ENCODE measurements at regions not wholly inside any gene's neighbourhood (a gene's known extent, or its start where the extent isn't known, plus 50 kb on each side); places are given as distances from the start of the nearest gene placed in this dataset.

GRCh38 chrX:28099166-28099565, 117.9 kb upstream of the DCAF8L1 start:
- Histone ChIP-seq H3K36me3 (no peaks in the 10 kb centered on the region), H3K27ac (no peak overlapping the region), H3K27me3 (ENCODE audit: low read depth) (no peaks in the 10 kb centered on the region), H3K9me3 (no peaks in the 10 kb centered on the region), H3K4me3 (no peak overlapping the region), H3K4me1 (no peaks in the 10 kb centered on the region)
- DNase-seq (no peak), ATAC-seq (no peak)
- intact Hi-C loops (cut with DNase I) = no loop called here
- TF ChIP-seq CTCF (IDR thresholded peaks at IDR 0.05) = no peak

DNA sequence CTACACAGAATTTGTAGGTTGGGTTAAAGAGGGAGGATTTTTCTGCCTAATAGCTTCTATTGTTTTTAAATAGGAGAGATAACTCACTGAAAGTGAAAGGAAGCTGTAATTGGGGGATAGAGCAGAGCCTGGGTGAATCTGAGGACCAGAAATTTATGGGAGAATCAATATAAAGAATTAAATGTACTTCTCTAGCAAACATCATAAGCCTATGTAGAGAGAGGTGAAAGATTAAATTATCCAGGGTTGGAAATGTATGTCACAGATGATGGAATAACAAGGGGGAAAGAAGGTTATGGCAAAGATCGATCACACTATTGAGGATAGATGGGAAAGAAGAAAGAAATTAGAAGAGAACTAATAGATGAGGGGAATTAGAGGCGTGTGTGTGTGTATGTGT, 104.4 kb upstream of the DCAF8L1 start:
- intact Hi-C loops (cut with DNase I) = no loop called here
- Histone ChIP-seq H3K4me1 (no peaks in the 10 kb centered on the region), H3K4me3 (no peak overlapping the region), H3K9me3 (no peaks in the 10 kb centered on the region), H3K27me3 (ENCODE audit: low read depth) (no peaks in the 10 kb centered on the region), H3K27ac (no peak overlapping the region), H3K36me3 (no peaks in the 10 kb centered on the region)
- DNase-seq (no peak), ATAC-seq (no peak)
- no peak for TF ChIP-seq CTCF (IDR thresholded peaks at IDR 0.05)

DNA sequence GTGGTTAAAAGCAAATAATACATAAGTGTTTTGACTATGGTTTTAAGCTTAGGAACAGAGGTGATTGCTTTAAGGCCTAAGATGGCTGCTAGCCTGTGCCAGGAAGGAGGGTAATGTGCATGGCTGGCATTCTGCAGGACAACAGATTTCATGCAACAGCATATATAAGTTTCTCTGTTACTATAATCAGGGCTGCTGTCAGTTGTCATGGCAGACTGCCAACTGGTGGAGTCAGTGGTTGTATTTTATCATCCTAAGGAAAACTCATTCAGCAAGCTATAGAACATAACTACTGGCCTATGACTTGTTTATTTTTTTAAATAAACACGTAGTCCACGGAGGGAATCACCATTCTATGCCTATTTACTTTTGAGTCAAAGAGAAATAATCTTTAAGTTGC, 77.7 kb upstream of the DCAF8L1 start:
- ATAC-seq = no peak

DNA sequence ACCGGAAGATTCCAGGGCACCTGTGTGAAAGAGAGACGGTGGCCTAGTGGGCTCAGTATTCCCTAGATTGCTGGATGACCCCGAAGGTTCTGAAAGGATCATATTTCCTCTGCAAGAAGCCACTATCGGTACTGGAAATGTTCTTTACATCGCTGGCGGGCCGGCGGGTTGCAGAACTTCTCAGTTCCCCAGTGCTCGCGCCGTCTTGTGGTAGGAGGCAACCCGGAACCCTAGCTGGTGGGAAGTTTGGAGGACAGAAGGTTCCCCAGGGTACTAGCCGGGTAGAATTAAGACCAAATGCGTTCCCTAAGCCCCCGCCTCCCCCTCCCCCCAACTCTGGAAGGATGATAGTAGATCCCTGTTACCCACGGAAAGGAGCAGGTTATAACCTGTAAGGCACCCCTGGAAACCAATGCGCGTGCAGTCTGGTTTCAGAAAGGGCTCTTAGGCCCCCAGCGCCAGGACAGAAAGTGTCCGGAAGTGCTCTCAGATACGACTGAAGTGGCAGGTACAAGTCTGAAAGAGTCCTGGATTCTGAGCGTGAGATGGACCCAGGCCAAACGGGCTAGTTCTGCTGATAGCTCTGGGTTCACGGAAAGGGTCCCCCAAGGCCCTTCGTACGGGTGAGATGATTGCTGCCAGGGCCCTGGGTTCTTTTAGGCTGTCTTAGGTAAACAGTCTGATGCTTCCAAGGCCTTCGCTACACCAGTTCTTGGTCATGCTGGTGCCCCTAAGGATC, 61.7 kb upstream of the DCAF8L1 start:
- H3K4me3 ChIP-seq = no peak overlapping the region
- no peaks in the 10 kb centered on the region for H3K27me3 ChIP-seq (ENCODE audit: low read depth)
- DNase-seq = no peak
- H3K9me3 ChIP-seq = no peaks in the 10 kb centered on the region
- TF ChIP-seq CTCF (IDR thresholded peaks at IDR 0.05) = no peak
- no peak for ATAC-seq
- H3K36me3 ChIP-seq = no peaks in the 10 kb centered on the region
- no peak overlapping the region for H3K27ac ChIP-seq
- no peaks in the 10 kb centered on the region for H3K4me1 ChIP-seq
- intact Hi-C loops (cut with DNase I) = no loop called here

More for the DNA sequence above, 77.7 kb upstream of the DCAF8L1 start:
- no peak overlapping the region for H3K27ac ChIP-seq
- intact Hi-C loops (cut with DNase I) = no loop called here
- H3K4me1 ChIP-seq = no peaks in the 10 kb centered on the region
- H3K36me3 ChIP-seq = no peaks in the 10 kb centered on the region
- no peaks in the 10 kb centered on the region for H3K9me3 ChIP-seq
- no peaks in the 10 kb centered on the region for H3K27me3 ChIP-seq (ENCODE audit: low read depth)
- no peak for TF ChIP-seq CTCF (IDR thresholded peaks at IDR 0.05)
- DNase-seq = no peak
- no peak overlapping the region for H3K4me3 ChIP-seq

DNA sequence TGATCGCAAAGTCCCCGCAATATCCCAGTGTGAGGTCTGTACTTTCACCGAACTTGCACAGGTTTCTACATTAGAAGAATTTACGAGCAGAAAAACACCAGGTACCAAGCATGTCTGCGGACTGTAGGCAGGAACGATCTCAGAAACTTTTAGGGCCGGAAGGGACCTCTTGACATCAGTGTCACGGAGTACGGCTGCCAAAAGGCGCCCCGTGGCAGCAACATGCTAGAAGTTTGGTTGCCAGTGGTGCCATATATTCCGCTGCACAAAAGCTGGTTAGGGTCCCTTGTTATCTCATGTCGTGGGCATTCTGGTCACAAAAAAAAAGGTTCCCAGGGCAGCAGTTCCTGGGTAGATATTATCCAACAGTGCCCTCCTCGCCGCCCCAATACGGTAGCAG, 61.0 kb upstream of the DCAF8L1 start:
- Histone ChIP-seq H3K9me3 (no peaks in the 10 kb centered on the region), H3K4me1 (no peaks in the 10 kb centered on the region), H3K36me3 (no peaks in the 10 kb centered on the region), H3K27me3 (ENCODE audit: low read depth) (no peaks in the 10 kb centered on the region), H3K4me3 (no peak overlapping the region), H3K27ac (no peak overlapping the region)
- intact Hi-C loops (cut with DNase I) = no loop called here
- no peak for ATAC-seq
- DNase-seq = no peak
- no peak for TF ChIP-seq CTCF (IDR thresholded peaks at IDR 0.05)
